ENCODE measurements at regions not wholly inside any gene's neighbourhood (a gene's known extent, or its start where the extent isn't known, plus 50 kb on each side); places are given as distances from the start of the nearest gene placed in this dataset.

- no peak for DNase-seq
- TF ChIP-seq CTCF (IDR thresholded peaks at IDR 0.05) = no peak
- TF ChIP-seq POLR2A (IDR thresholded peaks at IDR 0.05) = no peak
- Histone ChIP-seq H3K36me3 (no peaks in the 10 kb centered on the region), H3K4me3 (no peak overlapping the region), H3K4me1 (no peaks in the 10 kb centered on the region), H3K9me3 (no peaks in the 10 kb centered on the region), H3K27ac (no peak overlapping the region), H3K27me3 (peaks cover 0 to 57% (median 0%) of the 10 kb centered on the region in 4 donors)
- intact Hi-C loops (cut with DNase I) = no loop called here
- 71 to 88% methylated on average over 1 to 5 of the region's 11 CpGs for WGBS, 2 donors
Observed at GRCh38 chr9:134267305-134267880, 58.9 kb upstream of the RXRA start.

DNA sequence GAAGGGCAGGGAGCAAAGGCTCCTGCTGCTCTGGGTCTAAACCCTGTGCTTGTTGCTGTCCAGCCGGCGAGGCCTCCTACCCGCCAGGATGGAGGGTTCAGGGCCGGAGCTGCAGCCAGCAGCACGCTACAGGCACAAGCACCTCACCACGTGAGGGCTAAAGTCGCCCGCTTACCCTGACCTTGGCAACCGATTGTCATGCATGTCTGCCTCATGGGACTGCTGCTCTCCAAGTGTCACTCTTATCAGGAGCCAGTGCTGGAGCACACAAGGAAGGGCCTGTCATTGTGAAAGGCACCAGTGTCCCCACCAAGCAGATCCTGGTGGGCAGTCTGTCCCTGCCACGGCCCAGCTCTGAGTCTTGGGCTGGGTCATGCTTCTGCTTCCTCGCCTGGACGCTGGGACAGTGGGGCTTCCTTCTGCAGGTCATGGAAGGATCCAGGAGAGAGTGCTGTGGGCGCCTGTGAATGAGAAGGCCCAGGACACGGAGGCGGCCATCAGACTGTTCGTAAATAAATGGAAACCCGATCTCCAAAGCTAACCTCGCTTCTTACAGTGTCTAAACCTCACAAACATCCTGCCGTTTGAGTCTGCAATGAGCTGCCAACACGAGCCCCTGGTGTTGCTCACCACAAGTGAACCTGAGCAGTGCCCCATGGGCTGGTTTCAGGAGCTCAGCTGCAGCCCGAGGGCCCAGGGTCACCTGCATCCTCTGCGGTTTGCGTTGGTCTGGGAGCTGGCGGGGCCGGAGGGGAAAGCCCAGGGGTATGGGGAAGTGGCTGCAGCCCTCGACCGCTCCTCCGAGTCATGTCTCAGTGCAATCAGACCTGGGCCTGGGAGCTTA lies 58.2 kb upstream of the RXRA start:
- H3K4me1 ChIP-seq = no peaks in the 10 kb centered on the region
- no peak overlapping the region for H3K27ac ChIP-seq
- intact Hi-C loops (cut with DNase I) = no loop called here
- H3K27me3 ChIP-seq = peaks cover 0 to 61% (median 0%) of the 10 kb centered on the region in 4 donors
- DNase-seq = no peak
- H3K9me3 ChIP-seq = no peaks in the 10 kb centered on the region
- no peak overlapping the region for H3K4me3 ChIP-seq
- TF ChIP-seq CTCF (IDR thresholded peaks at IDR 0.05) (no peak), POLR2A (IDR thresholded peaks at IDR 0.05) (no peak)
- 54 to 80% methylated on average over 6 to 12 of the region's 28 CpGs for WGBS, 2 donors
- H3K36me3 ChIP-seq = no peaks in the 10 kb centered on the region

DNA sequence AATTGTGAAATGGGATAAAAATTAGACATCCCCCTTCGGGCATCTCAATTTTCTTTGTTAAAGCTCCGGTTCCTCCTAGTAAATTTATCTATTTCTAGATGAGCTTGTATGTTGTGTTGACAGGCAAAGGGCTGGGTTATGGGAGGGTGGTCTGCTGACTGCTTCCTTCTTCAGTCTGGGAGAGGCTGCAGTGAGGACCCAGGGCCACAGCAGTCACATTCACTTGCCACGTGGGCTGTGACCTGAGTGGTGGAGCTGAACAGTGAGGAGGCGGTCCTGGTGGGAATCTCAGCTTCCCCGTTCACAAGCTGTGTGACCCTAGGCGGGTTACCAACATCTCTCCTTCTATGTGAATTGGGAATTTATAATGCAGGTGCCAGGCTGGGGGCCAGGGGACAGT lies 57.5 kb upstream of the RXRA start:
- H3K36me3 ChIP-seq = no peaks in the 10 kb centered on the region
- no peak overlapping the region for H3K27ac ChIP-seq
- TF ChIP-seq POLR2A (IDR thresholded peaks at IDR 0.05) = no peak
- TF ChIP-seq CTCF (IDR thresholded peaks at IDR 0.05) = no peak
- DNase-seq = no peak
- WGBS, 2 donors = 40 to 82% methylated on average over 1 to 5 of the region's 6 CpGs
- no peaks in the 10 kb centered on the region for H3K9me3 ChIP-seq
- H3K27me3 ChIP-seq = peaks cover 0 to 59% (median 0%) of the 10 kb centered on the region in 4 donors
- no peaks in the 10 kb centered on the region for H3K4me1 ChIP-seq
- no peak overlapping the region for H3K4me3 ChIP-seq
- intact Hi-C loops (cut with DNase I) = no loop called here

- Histone ChIP-seq H3K4me1 (no peaks in the 10 kb centered on the region), H3K4me3 (no peak overlapping the region), H3K27me3 (peaks cover 0 to 62% (median 0%) of the 10 kb centered on the region in 4 donors), H3K27ac (no peak overlapping the region), H3K36me3 (no peaks in the 10 kb centered on the region), H3K9me3 (no peaks in the 10 kb centered on the region)
- intact Hi-C loops (cut with DNase I) = no loop called here
- 53 to 60% methylated on average over 14 to 18 of the region's 24 CpGs for WGBS, 2 donors
- TF ChIP-seq CTCF (IDR thresholded peaks at IDR 0.05) (no peak), POLR2A (IDR thresholded peaks at IDR 0.05) (no peak)
- no peak for DNase-seq
Observed at GRCh38 chr9:134271338-134272301, 54.6 kb upstream of the RXRA start.
